Activated naive CD4-positive, alpha-beta T cell treated with anti-CD3 and anti-CD28 coated beads for 36 hours (primary cell): ENCODE measurements at regions not wholly inside any gene's neighbourhood (a gene's known extent, or its start where the extent isn't known, plus 50 kb on each side); places are given as distances from the start of the nearest gene placed in this dataset.
A peak's percentile ranks its signal among the peaks of the same experiment; 100 is the strongest.
"Not testable (repeated sequence)": the region's sequence is repeated elsewhere in the genome, so short reads cannot be mapped to it uniquely, and the experiment has no call there.

Experiments
- CTCF ChIA-PET: fragments of 350-600 bp; sonication (Branson Sonifier 250); formaldehyde crosslinking; loops from one replicate; lab custom pipeline; 2021; ENCODE audit warnings: antibody characterized with exemption; lab: Charles Lee
- DNase-seq: peaks from one replicate; pipeline ENCODE4 v3.0.0-alpha.2; 2020
- H3K27ac Mint-ChIP-seq: one replicate; pipeline ENCODE4 v1.8.0; 2021; ENCODE audit warnings: mild to moderate bottlenecking, mixed read lengths
- H3K27me3 Mint-ChIP-seq: one replicate; pipeline ENCODE4 v1.8.0; 2021; ENCODE audit warnings: low read depth, mixed read lengths
- H3K36me3 Mint-ChIP-seq: one replicate; pipeline ENCODE4 v1.8.0; 2021; ENCODE audit warnings: low read depth, mixed read lengths
- H3K4me1 Mint-ChIP-seq: one replicate; pipeline ENCODE4 v1.8.0; 2021; ENCODE audit warnings: low read depth, mixed read lengths
- H3K4me3 Mint-ChIP-seq: one replicate; pipeline ENCODE4 v1.8.0; 2021; ENCODE audit warnings: mild to moderate bottlenecking, moderate library complexity, mixed read lengths
- H3K9me3 Mint-ChIP-seq: one replicate; pipeline ENCODE4 v1.8.0; 2021; ENCODE audit warnings: mixed read lengths
- intact Hi-C: fragments of 100-400 bp; cut with micrococcal nuclease; formaldehyde crosslinking; loops from one replicate; pipeline ENCODE4 v1.15.1; 2023

- H3K27ac Mint-ChIP-seq = no peak overlapping the region
- peaks cover 26% of the 10 kb centered on the region for H3K27me3 Mint-ChIP-seq
- peak; percentile 59 for DNase-seq
- no peaks in the 10 kb centered on the region for H3K9me3 Mint-ChIP-seq
- H3K4me1 Mint-ChIP-seq = peaks cover 6% of the 10 kb centered on the region
- no peaks in the 10 kb centered on the region for H3K36me3 Mint-ChIP-seq
- CTCF ChIA-PET = no interaction called here
- intact Hi-C loops = loop anchor here (2.0 to 10.0 kb wide), 2 partner anchors 261 to 337 kb away; no protein-coding TSS in a partner anchor
- no peak overlapping the region for H3K4me3 Mint-ChIP-seq
Measured at GRCh38 chr15:60255390-60255789, 142.4 kb downstream of the ANXA2 start.

GRCh38 chr15:60257591-60258159 lies 140.1 kb downstream of the ANXA2 start:
- peaks cover 22% of the 10 kb centered on the region for H3K27me3 Mint-ChIP-seq
- intact Hi-C loops = loop anchor here (10.0 kb wide), 1 partner anchor 263 kb away; no protein-coding TSS in a partner anchor
- H3K4me3 Mint-ChIP-seq = no peak overlapping the region
- no peaks in the 10 kb centered on the region for H3K9me3 Mint-ChIP-seq
- CTCF ChIA-PET = no interaction called here
- peaks cover 6% of the 10 kb centered on the region for H3K4me1 Mint-ChIP-seq
- no peak overlapping the region for H3K27ac Mint-ChIP-seq
- DNase-seq = no peak
- no peaks in the 10 kb centered on the region for H3K36me3 Mint-ChIP-seq

GRCh38 chr15:60259469-60259868 lies 138.3 kb downstream of the ANXA2 start:
- Mint-ChIP-seq H3K4me3 (no peak overlapping the region), H3K4me1 (peaks cover 6% of the 10 kb centered on the region), H3K36me3 (no peaks in the 10 kb centered on the region), H3K27ac (no peak overlapping the region), H3K9me3 (no peaks in the 10 kb centered on the region), H3K27me3 (peaks cover 13% of the 10 kb centered on the region)
- DNase-seq = no peak
- CTCF ChIA-PET = no interaction called here
- intact Hi-C loops = loop anchor here (10.0 kb wide), 1 partner anchor 265 kb away; no protein-coding TSS in a partner anchor

DNA sequence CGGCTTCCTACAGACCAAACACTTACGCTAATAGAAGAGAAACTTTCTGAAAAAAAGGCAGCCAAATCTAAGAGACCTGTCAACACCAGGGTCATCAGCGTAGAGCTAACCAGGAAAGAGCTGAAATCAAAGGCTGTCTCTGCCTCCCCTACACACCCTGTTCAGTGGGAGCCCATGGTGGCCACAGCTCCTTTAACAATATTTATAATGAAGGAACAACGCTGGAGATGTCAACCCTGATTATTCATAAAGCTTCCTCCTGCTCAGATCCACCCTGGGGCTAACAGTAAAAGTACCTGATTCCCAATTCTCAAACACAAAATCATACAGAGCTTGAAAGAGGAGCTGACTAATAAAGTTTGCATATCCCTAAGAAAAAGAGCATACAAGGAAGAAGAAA lies 133.7 kb downstream of the ANXA2 start:
- CTCF ChIA-PET = interaction anchor here (0.9 kb wide), 1 partner anchor 13 kb away, joined by 5 read pairs; no protein-coding TSS in a partner anchor

GRCh38 chr15:60264566-60264965 lies 133.2 kb downstream of the ANXA2 start:
- Mint-ChIP-seq H3K4me1 (no peaks in the 10 kb centered on the region), H3K27me3 (peaks cover 7% of the 10 kb centered on the region), H3K9me3 (no peaks in the 10 kb centered on the region), H3K4me3 (no peak overlapping the region), H3K36me3 (no peaks in the 10 kb centered on the region), H3K27ac (no peak overlapping the region)
- CTCF ChIA-PET = interaction anchor here (0.9 kb wide), 1 partner anchor 13 kb away, joined by 5 read pairs; no protein-coding TSS in a partner anchor
- intact Hi-C loops = no loop called here
- no peak for DNase-seq

More for the DNA sequence above, 133.7 kb downstream of the ANXA2 start:
- DNase-seq = no peak
- Mint-ChIP-seq H3K27me3 (peaks cover 5% of the 10 kb centered on the region), H3K4me3 (no peak overlapping the region), H3K36me3 (no peaks in the 10 kb centered on the region), H3K27ac (no peak overlapping the region), H3K9me3 (no peaks in the 10 kb centered on the region), H3K4me1 (no peaks in the 10 kb centered on the region)
- intact Hi-C loops = no loop called here

- DNase-seq = no peak
- H3K9me3 Mint-ChIP-seq = no peaks in the 10 kb centered on the region
- CTCF ChIA-PET = no interaction called here
- no peaks in the 10 kb centered on the region for H3K4me1 Mint-ChIP-seq
- no peak overlapping the region for H3K4me3 Mint-ChIP-seq
- intact Hi-C loops = no loop called here
- H3K27me3 Mint-ChIP-seq = peaks cover 7% of the 10 kb centered on the region
- H3K36me3 Mint-ChIP-seq = no peaks in the 10 kb centered on the region
- H3K27ac Mint-ChIP-seq = no peak overlapping the region
Measured at GRCh38 chr15:60265057-60265456, 132.7 kb downstream of the ANXA2 start.

- no peak for DNase-seq
- Mint-ChIP-seq H3K27ac (no peak overlapping the region), H3K9me3 (peaks cover 7% of the 10 kb centered on the region), H3K4me1 (no peaks in the 10 kb centered on the region), H3K4me3 (no peak overlapping the region), H3K27me3 (peaks cover 20% of the 10 kb centered on the region), H3K36me3 (peaks cover 5% of the 10 kb centered on the region)
- CTCF ChIA-PET = interaction anchor here (0.6 to 0.7 kb wide), 2 partner anchors 53 to 61 kb away, joined by 3 read pairs; no protein-coding TSS in a partner anchor
- intact Hi-C loops = no loop called here
Measured at GRCh38 chr15:60272623-60273022, 125.2 kb downstream of the ANXA2 start.

DNA sequence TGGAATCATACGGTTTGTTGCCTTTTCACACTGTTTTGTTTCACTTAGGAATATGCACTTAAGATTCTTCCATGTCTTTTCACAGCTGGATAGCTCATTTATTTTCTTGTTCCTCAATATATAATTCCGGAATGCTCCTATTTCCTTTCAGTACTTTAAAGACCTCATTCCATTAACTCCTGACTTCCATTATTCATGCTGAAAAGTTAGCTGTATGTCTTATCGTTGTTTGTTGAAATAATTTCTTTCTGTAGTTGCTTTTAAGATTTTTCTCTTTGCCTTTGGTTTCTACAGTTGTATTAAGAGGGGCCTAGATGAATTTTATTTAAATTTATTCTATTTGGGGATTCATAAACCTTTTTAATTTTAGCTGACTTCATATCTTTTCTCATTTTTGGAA lies 122.2 kb downstream of the ANXA2 start:
- peaks cover 5% of the 10 kb centered on the region for H3K36me3 Mint-ChIP-seq
- CTCF ChIA-PET = no interaction called here
- intact Hi-C loops = no loop called here
- H3K4me1 Mint-ChIP-seq = no peaks in the 10 kb centered on the region
- no peak overlapping the region for H3K4me3 Mint-ChIP-seq
- peaks cover 24% of the 10 kb centered on the region for H3K27me3 Mint-ChIP-seq
- H3K27ac Mint-ChIP-seq = no peak overlapping the region
- peaks cover 7% of the 10 kb centered on the region for H3K9me3 Mint-ChIP-seq
- DNase-seq = no peak

DNA sequence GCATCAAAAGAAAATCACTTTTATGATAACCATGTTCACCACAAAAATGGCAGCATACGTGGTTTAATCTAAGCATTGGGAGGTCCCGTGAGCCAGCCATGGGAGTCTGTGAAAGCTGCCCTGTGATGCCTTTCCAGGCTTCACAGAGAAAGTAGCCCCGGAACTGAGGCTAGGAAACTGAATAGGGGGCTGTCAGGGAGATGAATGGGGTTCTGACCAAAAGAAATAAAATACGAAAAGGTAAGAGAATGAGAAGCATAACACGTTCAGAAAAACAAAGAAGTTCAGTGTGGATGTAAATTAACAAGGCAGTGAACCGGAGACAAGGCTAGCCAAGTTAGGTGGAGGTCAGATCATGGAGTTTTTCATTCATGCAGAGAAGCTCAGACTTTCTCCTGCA lies 118.9 kb downstream of the ANXA2 start:
- Mint-ChIP-seq H3K27ac (no peak overlapping the region), H3K36me3 (peaks cover 5% of the 10 kb centered on the region), H3K4me3 (no peak overlapping the region), H3K27me3 (peaks cover 23% of the 10 kb centered on the region), H3K9me3 (peaks cover 7% of the 10 kb centered on the region), H3K4me1 (no peaks in the 10 kb centered on the region)
- no peak for DNase-seq
- CTCF ChIA-PET = no interaction called here
- intact Hi-C loops = no loop called here

GRCh38 chr15:60280259-60280658 lies 117.5 kb downstream of the ANXA2 start:
- peaks cover 5% of the 10 kb centered on the region for H3K9me3 Mint-ChIP-seq
- intact Hi-C loops = no loop called here
- peaks cover 4% of the 10 kb centered on the region for H3K36me3 Mint-ChIP-seq
- no peak overlapping the region for H3K27ac Mint-ChIP-seq
- peaks cover 20% of the 10 kb centered on the region for H3K27me3 Mint-ChIP-seq
- no peak for DNase-seq
- no peaks in the 10 kb centered on the region for H3K4me1 Mint-ChIP-seq
- H3K4me3 Mint-ChIP-seq = no peak overlapping the region
- CTCF ChIA-PET = no interaction called here

- peaks cover 9% of the 10 kb centered on the region for H3K27me3 Mint-ChIP-seq
- no peaks in the 10 kb centered on the region for H3K36me3 Mint-ChIP-seq
- H3K27ac Mint-ChIP-seq = no peak overlapping the region
- CTCF ChIA-PET = interaction anchor here (1.3 kb wide), 1 partner anchor 33 kb away, joined by 3 read pairs; no protein-coding TSS in a partner anchor
- H3K4me3 Mint-ChIP-seq = no peak overlapping the region
- no peaks in the 10 kb centered on the region for H3K4me1 Mint-ChIP-seq
- DNase-seq = no peak
- intact Hi-C loops = no loop called here
- H3K9me3 Mint-ChIP-seq = no peaks in the 10 kb centered on the region
Measured at GRCh38 chr15:60283936-60284335, 113.8 kb downstream of the ANXA2 start.

DNA sequence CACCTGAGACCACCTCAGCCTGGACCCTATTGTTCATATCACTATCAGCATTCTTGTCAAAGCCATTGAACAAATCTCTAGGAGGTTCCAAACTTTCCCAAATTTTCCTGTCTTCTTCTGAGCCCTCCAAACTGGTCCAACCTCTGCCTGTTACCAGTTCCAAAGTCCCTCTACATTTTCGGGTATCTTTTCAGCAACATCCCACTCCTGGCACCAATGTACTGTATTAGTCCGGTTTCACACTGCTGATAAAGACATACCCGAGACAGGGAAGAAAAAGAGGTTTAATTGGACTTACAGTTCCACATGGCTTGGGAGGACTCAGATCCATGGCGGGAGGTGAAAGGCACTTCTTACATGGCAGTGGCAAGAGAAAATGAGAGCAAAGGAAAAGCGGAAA lies 101.9 kb downstream of the ANXA2 start:
- DNase-seq, H3K4me3 Mint-ChIP-seq, intact Hi-C loops, H3K27ac Mint-ChIP-seq, CTCF ChIA-PET, H3K4me1 Mint-ChIP-seq, H3K36me3 Mint-ChIP-seq, H3K27me3 Mint-ChIP-seq, H3K9me3 Mint-ChIP-seq: not testable (repeated sequence)

GRCh38 chr15:60297047-60297446 lies 100.7 kb downstream of the ANXA2 start:
- Mint-ChIP-seq H3K27ac (no peak overlapping the region), H3K4me1 (no peaks in the 10 kb centered on the region), H3K36me3 (no peaks in the 10 kb centered on the region), H3K9me3 (peaks cover 4% of the 10 kb centered on the region), H3K27me3 (peaks cover 5% of the 10 kb centered on the region), H3K4me3 (no peak overlapping the region)
- CTCF ChIA-PET = interaction anchor here (0.6 to 0.7 kb wide), 2 partner anchors 29 to 563 kb away, joined by 4 to 5 read pairs; no protein-coding TSS in a partner anchor
- intact Hi-C loops = no loop called here
- no peak for DNase-seq
